GM18505 (cell line): ENCODE measurements at regions not wholly inside any gene's neighbourhood (a gene's known extent, or its start where the extent isn't known, plus 50 kb on each side); places are given as distances from the start of the nearest gene placed in this dataset.

ENCODE experiments used
- ATAC-seq: cut with Tn5 transposase; IDR thresholded peaks from one replicate; pipeline ENCODE4 v1.9.1; 2021; ENCODE audit not compliant: unreplicated experiment
- POLR2A ChIP-seq: IDR thresholded peaks from 4 replicates; pipeline ENCODE4 v1.6.1; 2011; ENCODE audit warnings: borderline replicate concordance; ENCODE audit not compliant: insufficient read depth, insufficient read length; ENCODE audit errors: extremely low read depth

- ATAC-seq = no peak
- no peak for TF ChIP-seq POLR2A
These were observed 1261.0 kb upstream of the ATXN8OS start for GRCh38 chr13:68846663-68847062.

- no peak for TF ChIP-seq POLR2A
- no peak for ATAC-seq
These were observed 1273.3 kb upstream of the ATXN8OS start for GRCh38 chr13:68834375-68834774.

GRCh38 chr13:68816715-68817114 lies 1290.9 kb upstream of the ATXN8OS start:
- no peak for ATAC-seq
- TF ChIP-seq POLR2A = no peak

GRCh38 chr13:68813180-68813796 lies 1294.3 kb upstream of the ATXN8OS start:
- TF ChIP-seq POLR2A = no peak
- ATAC-seq = no peak

GRCh38 chr13:68810660-68811059 lies 1297.0 kb upstream of the ATXN8OS start:
- ATAC-seq = no peak
- no peak for TF ChIP-seq POLR2A

- no peak for ATAC-seq
- TF ChIP-seq POLR2A = no peak
These were observed 1299.2 kb upstream of the ATXN8OS start for GRCh38 chr13:68808456-68808855.

GRCh38 chr13:68806125-68806524 lies 1301.5 kb upstream of the ATXN8OS start:
- ATAC-seq = no peak
- no peak for TF ChIP-seq POLR2A

- TF ChIP-seq POLR2A = no peak
- ATAC-seq = no peak
These were observed 1323.4 kb upstream of the ATXN8OS start for GRCh38 chr13:68784275-68784674.

GRCh38 chr13:68759617-68760016 lies 1348.0 kb upstream of the ATXN8OS start:
- ATAC-seq = no peak
- no peak for TF ChIP-seq POLR2A

- no peak for TF ChIP-seq POLR2A
- no peak for ATAC-seq
These were observed 1357.8 kb upstream of the ATXN8OS start for GRCh38 chr13:68749796-68750195.

- no peak for ATAC-seq
- TF ChIP-seq POLR2A = no peak
These were observed 1359.6 kb upstream of the ATXN8OS start for GRCh38 chr13:68748038-68748437.

- TF ChIP-seq POLR2A = no peak
- ATAC-seq = no peak
These were observed 1362.1 kb upstream of the ATXN8OS start for GRCh38 chr13:68745502-68745901.

- TF ChIP-seq POLR2A = no peak
- no peak for ATAC-seq
These were observed 1370.7 kb upstream of the ATXN8OS start for GRCh38 chr13:68736961-68737360.

- ATAC-seq = no peak
- no peak for TF ChIP-seq POLR2A
These were observed 1379.8 kb upstream of the ATXN8OS start for GRCh38 chr13:68727798-68728197.

- no peak for ATAC-seq
These were observed 1380.5 kb upstream of the ATXN8OS start for GRCh38 chr13:68727165-68727564.

More at GRCh38 chr13:68727165-68727564, 1380.5 kb upstream of the ATXN8OS start:
- TF ChIP-seq POLR2A = no peak
